DMS 273 (cell line): ENCODE measurements at regions not wholly inside any gene's neighbourhood (a gene's known extent, or its start where the extent isn't known, plus 50 kb on each side); places are given as distances from the start of the nearest gene placed in this dataset.
"Not testable (repeated sequence)": the region's sequence is repeated elsewhere in the genome, so short reads cannot be mapped to it uniquely, and the experiment has no call there.

ENCODE experiments used
- DNase-seq: peaks from one replicate; lab custom pipeline; 2025; ENCODE audit not compliant: unreplicated experiment; lab: John Stamatoyannopoulos, UW

- peak; percentile 2 for DNase-seq
Observed at GRCh38 chr6:96276305-96276704, 245.3 kb upstream of the UFL1 start.

GRCh38 chr6:96276856-96277255 lies 244.8 kb upstream of the UFL1 start:
- no peak for DNase-seq

GRCh38 chr6:96279084-96279483 lies 242.5 kb upstream of the UFL1 start:
- DNase-seq, result peak; percentile 7

- no peak for DNase-seq
Observed at GRCh38 chr6:96286503-96286902, 235.1 kb upstream of the UFL1 start.

- DNase-seq, result peak; percentile 6
Observed at GRCh38 chr6:96299525-96299924, 222.1 kb upstream of the UFL1 start.

GRCh38 chr6:96301023-96301422 lies 220.6 kb upstream of the UFL1 start:
- no peak for DNase-seq

- no peak for DNase-seq
Observed at GRCh38 chr6:96301781-96302180, 219.8 kb upstream of the UFL1 start.

- no peak for DNase-seq
Observed at GRCh38 chr6:96302991-96303390, 218.6 kb upstream of the UFL1 start.

GRCh38 chr6:96304997-96305396 lies 216.6 kb upstream of the UFL1 start:
- no peak for DNase-seq

- peak; percentile 17 for DNase-seq
Observed at GRCh38 chr6:96330884-96331283, 190.7 kb upstream of the UFL1 start.

- no peak for DNase-seq
Observed at GRCh38 chr6:96340164-96340563, 181.4 kb upstream of the UFL1 start.

GRCh38 chr6:96345501-96345900 lies 176.1 kb upstream of the UFL1 start:
- DNase-seq, result no peak

- DNase-seq, result no peak
Observed at GRCh38 chr6:96381246-96381645, 140.4 kb upstream of the UFL1 start.

- DNase-seq, result peak; percentile 92
Observed at GRCh38 chr6:96391776-96392360, 129.7 kb upstream of the UFL1 start.

GRCh38 chr6:96394727-96395126 lies 126.9 kb upstream of the UFL1 start:
- DNase-seq, result peak; percentile 11

GRCh38 chr6:96410467-96410866 lies 111.1 kb upstream of the UFL1 start:
- peak; percentile 20 for DNase-seq

- no peak for DNase-seq
Observed at GRCh38 chr6:96420294-96420693, 101.3 kb upstream of the UFL1 start.

- no peak for DNase-seq
Observed at GRCh38 chr6:96433950-96434349, 87.7 kb upstream of the UFL1 start.

GRCh38 chr6:96436398-96436797 lies 85.2 kb upstream of the UFL1 start:
- no peak for DNase-seq

- not testable (repeated sequence) for DNase-seq
Observed at GRCh38 chr6:96437228-96437627, 84.4 kb upstream of the UFL1 start.

- peak; percentile 12 for DNase-seq
Observed at GRCh38 chr6:96450082-96450769, 71.4 kb upstream of the UFL1 start.

GRCh38 chr6:96450770-96451130 lies 70.9 kb upstream of the UFL1 start:
- no peak for DNase-seq

GRCh38 chr6:96458771-96459170 lies 62.8 kb upstream of the UFL1 start:
- no peak for DNase-seq
